Vagina (tissue), 2 donors: ENCODE measurements at regions not wholly inside any gene's neighbourhood (a gene's known extent, or its start where the extent isn't known, plus 50 kb on each side); places are given as distances from the start of the nearest gene placed in this dataset.

Experiments
- CTCF ChIP-seq, 3 experiments: fragments of 450-650 bp in 2 of 3; fragments of 200-600 bp in 1 of 3; sonication (generic) in 1 of 3; IDR thresholded peaks; one replicate each; pipeline ENCODE4 v1.5.1; 2017 to 2019; ENCODE audit warnings: antibody characterized with exemption in 3 of 3, mild to moderate bottlenecking in 2 of 3, moderate library complexity in 2 of 3
- POLR2A ChIP-seq, 2 donors: fragments of 450-650 bp; IDR thresholded peaks; one replicate each; pipeline ENCODE4 v1.6.1; 2017; ENCODE audit warnings: antibody characterized with exemption in 2 of 2, mild to moderate bottlenecking in 2 of 2, moderate library complexity in 2 of 2
- POLR2AphosphoS5 ChIP-seq, 2 donors: sonication (generic); formaldehyde crosslinking; IDR thresholded peaks; one replicate each; pipeline ENCODE4 v1.9.0; 2017; ENCODE audit warnings: antibody characterized with exemption in 2 of 2, mild to moderate bottlenecking in 2 of 2, low read depth in 1 of 2; ENCODE audit not compliant: insufficient read depth in 1 of 2

- TF ChIP-seq POLR2A (IDR thresholded peaks at IDR 0.05) (no peak), CTCF (IDR thresholded peaks at IDR 0.05) (no peak), POLR2AphosphoS5 (IDR thresholded peaks at IDR 0.05; ENCODE audit: insufficient read depth in 1 of 2, low read depth in 1 of 2) (no peak)
These were observed 81.3 kb upstream of the NT5E start for GRCh38 chr6:85368631-85369030.
